Duodenal mucosa (tissue), 2 donors: ENCODE measurements at regions not wholly inside any gene's neighbourhood (a gene's known extent, or its start where the extent isn't known, plus 50 kb on each side); places are given as distances from the start of the nearest gene placed in this dataset.

Experiments used
- H3K27ac ChIP-seq: one replicate; pipeline ENCODE4 v1.7.0; 2013; ENCODE audit warnings: low read depth, low read length
- H3K27me3 ChIP-seq, 2 donors: one replicate each; pipeline ENCODE4 v1.7.0; 2013; ENCODE audit warnings: low read length in 2 of 2, control low read depth in 1 of 2; ENCODE audit not compliant: insufficient read depth in 2 of 2, control insufficient read depth in 1 of 2
- H3K36me3 ChIP-seq, 2 donors: one replicate each; pipeline ENCODE4 v1.7.0; 2013; ENCODE audit warnings: low read length in 2 of 2, control low read depth in 1 of 2; ENCODE audit not compliant: insufficient read depth in 2 of 2, control insufficient read depth in 1 of 2
- H3K4me1 ChIP-seq, 2 donors: one replicate each; pipeline ENCODE4 v1.7.0; 2013; ENCODE audit warnings: low read length in 2 of 2, control low read depth in 1 of 2; ENCODE audit not compliant: insufficient read depth in 2 of 2, control insufficient read depth in 1 of 2
- H3K4me3 ChIP-seq, 2 donors: one replicate each; pipeline ENCODE4 v1.7.0; 2013; ENCODE audit warnings: low read length in 2 of 2, low read depth in 1 of 2
- H3K9ac ChIP-seq, 2 donors: one replicate each; pipeline ENCODE4 v1.7.0; 2013; ENCODE audit warnings: low read length in 2 of 2, low read depth in 1 of 2
- H3K9me3 ChIP-seq, 2 donors: one replicate each; pipeline ENCODE4 v1.7.0; 2013; ENCODE audit warnings: low read length in 2 of 2, control low read depth in 1 of 2; ENCODE audit not compliant: control insufficient read depth in 1 of 2

DNA sequence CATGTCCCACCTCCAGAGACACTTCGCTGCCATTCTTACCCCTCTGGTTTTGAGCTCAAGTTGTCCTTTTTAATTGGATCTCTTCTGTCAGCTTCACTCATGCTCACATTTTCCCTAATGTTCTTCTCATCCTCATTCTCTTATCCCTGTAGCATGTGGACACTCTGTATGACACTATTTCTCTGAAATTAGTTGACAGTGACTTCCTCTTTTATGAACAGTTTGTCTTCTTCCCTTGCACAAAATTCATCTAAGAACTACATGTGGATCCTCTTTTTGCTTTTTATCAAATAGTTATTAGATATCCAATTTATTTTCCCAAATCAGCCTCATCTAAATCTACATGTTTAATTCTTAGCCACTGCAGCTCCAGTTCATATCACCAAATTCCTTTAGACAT, 676.2 kb downstream of the MAT2B start:
- H3K36me3 ChIP-seq = no peaks in the 10 kb centered on the region
- H3K27ac ChIP-seq = no peak overlapping the region
- H3K27me3 ChIP-seq = no peaks in the 10 kb centered on the region
- no peaks in the 10 kb centered on the region for H3K9me3 ChIP-seq
- no peak overlapping the region for H3K9ac ChIP-seq
- no peaks in the 10 kb centered on the region for H3K4me1 ChIP-seq
- no peak overlapping the region for H3K4me3 ChIP-seq

DNA sequence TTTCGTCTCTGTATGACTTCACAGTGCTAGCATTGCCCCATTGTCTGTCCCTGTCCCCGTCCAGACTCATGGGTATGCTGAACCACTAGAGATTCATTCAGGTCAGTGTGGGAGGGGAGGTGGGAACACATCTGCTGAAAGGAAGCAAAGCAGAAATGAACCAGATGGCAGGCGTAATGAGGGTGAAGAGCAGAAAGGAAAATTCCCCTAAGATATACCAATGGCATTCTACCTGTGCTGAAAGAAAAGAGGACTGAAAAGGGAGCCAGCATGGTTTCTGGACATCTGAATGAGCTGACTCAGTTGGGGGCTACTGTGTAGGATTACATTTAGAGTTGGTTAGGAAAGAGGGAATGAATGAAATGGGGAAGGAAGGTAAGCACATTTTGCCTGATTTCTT, 678.7 kb downstream of the MAT2B start:
- no peak overlapping the region for H3K27ac ChIP-seq
- no peaks in the 10 kb centered on the region for H3K4me1 ChIP-seq
- no peak overlapping the region for H3K9ac ChIP-seq
- H3K36me3 ChIP-seq = no peaks in the 10 kb centered on the region
- H3K27me3 ChIP-seq = no peaks in the 10 kb centered on the region
- H3K4me3 ChIP-seq = no peak overlapping the region
- H3K9me3 ChIP-seq = no peaks in the 10 kb centered on the region

DNA sequence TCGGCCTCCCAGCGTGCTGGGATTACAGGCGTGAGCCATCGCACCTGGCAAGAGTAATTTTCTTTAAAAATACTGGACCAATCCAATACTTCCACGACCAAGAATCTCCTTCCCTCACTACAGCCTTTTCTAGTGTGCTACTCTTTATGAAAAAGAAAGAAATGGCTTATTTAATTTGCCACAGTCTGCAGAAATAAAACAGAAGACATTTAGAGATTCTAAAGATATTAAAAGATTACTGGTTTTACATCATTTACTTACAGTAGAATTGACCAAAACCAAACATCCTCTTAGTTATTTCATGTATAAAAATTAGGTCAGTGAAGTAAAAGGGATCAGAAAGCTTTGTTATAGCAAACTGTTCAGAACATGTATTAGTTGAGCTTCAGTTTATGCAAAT, 679.6 kb downstream of the MAT2B start:
- H3K9ac ChIP-seq = no peak overlapping the region
- H3K4me3 ChIP-seq = no peak overlapping the region
- no peaks in the 10 kb centered on the region for H3K36me3 ChIP-seq
- no peaks in the 10 kb centered on the region for H3K27me3 ChIP-seq
- H3K27ac ChIP-seq = no peak overlapping the region
- H3K4me1 ChIP-seq = no peaks in the 10 kb centered on the region
- no peaks in the 10 kb centered on the region for H3K9me3 ChIP-seq

DNA sequence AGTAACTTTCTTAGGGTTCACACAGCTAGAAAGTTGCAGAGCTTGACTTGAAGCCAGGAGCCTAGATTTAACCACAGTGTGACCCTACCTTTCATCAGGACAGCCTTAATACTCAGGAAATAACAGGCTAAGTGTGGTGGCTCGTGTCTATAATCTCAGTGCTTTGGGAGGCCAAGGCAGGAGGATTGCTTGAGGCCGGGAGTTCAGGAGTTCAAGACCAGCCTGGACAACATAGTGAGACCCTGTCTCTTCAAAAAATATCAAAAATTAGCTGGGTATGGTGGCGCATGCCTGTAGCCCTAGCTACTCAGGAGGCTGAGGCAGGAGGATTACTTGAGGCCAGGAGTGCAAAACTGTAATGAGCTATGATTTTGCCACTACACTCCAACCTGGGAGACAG, 681.1 kb downstream of the MAT2B start:
- no peak overlapping the region for H3K4me3 ChIP-seq
- no peaks in the 10 kb centered on the region for H3K9me3 ChIP-seq
- H3K36me3 ChIP-seq = no peaks in the 10 kb centered on the region
- no peaks in the 10 kb centered on the region for H3K27me3 ChIP-seq
- no peaks in the 10 kb centered on the region for H3K4me1 ChIP-seq
- no peak overlapping the region for H3K9ac ChIP-seq
- no peak overlapping the region for H3K27ac ChIP-seq

DNA sequence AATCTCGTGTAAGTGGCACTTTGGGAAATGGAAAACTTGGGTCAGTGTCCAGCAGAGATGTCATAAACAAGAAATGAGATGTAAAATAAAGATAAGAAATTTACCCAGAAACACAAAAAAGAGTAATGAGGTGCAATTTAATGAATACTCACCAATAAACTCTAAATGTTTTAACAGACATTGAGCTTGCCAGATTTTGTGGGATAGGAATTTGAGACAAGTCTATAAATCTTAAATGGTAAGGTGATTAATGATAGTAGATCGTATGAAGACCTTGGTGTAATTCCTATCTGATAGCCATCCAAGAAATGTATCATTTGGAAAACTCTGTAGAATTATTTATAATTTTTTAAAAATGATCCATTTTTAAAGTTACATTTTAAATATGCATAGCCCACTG, 682.4 kb downstream of the MAT2B start:
- H3K27me3 ChIP-seq = no peaks in the 10 kb centered on the region

DNA sequence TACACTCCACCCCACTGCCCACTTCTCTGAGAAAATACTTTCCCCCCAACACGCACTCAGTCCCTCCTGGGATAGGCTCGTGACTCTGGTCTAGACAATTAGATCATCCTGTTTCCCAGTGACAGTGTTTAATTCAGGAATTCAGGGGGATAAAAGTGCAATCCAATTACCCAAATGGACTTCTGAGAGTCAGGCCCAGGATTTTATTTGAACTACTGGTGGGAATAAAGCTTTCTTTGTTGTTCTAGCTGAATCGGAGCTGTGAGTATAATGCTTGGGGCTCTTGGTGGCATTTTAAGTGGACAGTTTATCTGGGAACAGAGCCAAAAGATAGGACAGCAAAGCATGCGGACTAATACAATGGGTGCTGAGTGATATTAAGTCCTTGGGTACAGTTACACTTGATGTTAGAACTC, 683.3 kb downstream of the MAT2B start:
- Histone ChIP-seq H3K27me3 (no peaks in the 10 kb centered on the region), H3K27ac (no peak overlapping the region), H3K36me3 (no peaks in the 10 kb centered on the region), H3K9me3 (no peaks in the 10 kb centered on the region), H3K4me1 (no peaks in the 10 kb centered on the region), H3K4me3 (no peak overlapping the region), H3K9ac (no peak overlapping the region)

More for the DNA sequence above, 682.4 kb downstream of the MAT2B start:
- Histone ChIP-seq H3K36me3 (no peaks in the 10 kb centered on the region), H3K4me3 (no peak overlapping the region), H3K9me3 (no peaks in the 10 kb centered on the region), H3K9ac (no peak overlapping the region), H3K27ac (no peak overlapping the region), H3K4me1 (no peaks in the 10 kb centered on the region)

DNA sequence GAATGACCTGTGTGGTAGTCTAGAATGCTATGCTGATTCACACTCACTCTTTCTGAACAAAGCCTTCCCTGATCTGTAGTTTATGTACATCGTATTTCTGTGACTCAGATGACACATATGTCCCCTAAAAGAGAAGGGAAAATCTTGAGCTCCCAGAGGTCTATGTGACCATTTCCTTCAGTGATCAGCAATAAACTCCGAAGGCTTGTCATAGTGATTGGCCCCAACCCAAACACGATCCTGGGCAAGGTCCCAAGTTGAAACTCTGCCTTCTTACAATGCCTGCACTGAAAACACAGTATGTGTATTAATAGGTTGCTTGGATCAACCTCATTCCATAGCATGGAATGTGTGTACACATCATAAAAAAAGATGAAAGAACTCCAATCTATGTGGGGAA, 685.8 kb downstream of the MAT2B start:
- Histone ChIP-seq H3K9ac (no peak overlapping the region), H3K4me1 (no peaks in the 10 kb centered on the region), H3K36me3 (no peaks in the 10 kb centered on the region), H3K4me3 (no peak overlapping the region), H3K9me3 (no peaks in the 10 kb centered on the region), H3K27ac (no peak overlapping the region), H3K27me3 (no peaks in the 10 kb centered on the region)

DNA sequence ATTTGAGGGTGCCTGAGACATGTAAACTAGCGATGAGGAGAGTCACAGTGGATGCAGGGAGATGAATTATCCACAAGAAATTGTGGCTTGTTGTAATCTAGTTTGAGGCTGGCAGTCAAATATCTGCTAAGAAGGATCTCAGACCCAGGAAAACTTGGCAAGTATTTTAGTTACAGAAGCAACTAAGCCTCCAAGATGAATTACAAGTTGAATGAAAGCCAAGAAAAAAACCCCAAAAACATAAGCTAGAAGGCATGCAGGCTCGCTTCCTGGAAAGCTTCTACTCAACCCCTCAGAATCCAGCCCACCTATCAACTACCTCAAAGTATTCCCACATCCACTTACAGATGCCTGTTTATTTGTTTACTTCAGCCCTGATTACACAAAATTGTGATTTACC, 696.9 kb downstream of the MAT2B start:
- no peak overlapping the region for H3K27ac ChIP-seq
- no peaks in the 10 kb centered on the region for H3K4me1 ChIP-seq
- H3K36me3 ChIP-seq = no peaks in the 10 kb centered on the region
- H3K4me3 ChIP-seq = no peak overlapping the region
- no peaks in the 10 kb centered on the region for H3K27me3 ChIP-seq
- no peaks in the 10 kb centered on the region for H3K9me3 ChIP-seq
- H3K9ac ChIP-seq = no peak overlapping the region

DNA sequence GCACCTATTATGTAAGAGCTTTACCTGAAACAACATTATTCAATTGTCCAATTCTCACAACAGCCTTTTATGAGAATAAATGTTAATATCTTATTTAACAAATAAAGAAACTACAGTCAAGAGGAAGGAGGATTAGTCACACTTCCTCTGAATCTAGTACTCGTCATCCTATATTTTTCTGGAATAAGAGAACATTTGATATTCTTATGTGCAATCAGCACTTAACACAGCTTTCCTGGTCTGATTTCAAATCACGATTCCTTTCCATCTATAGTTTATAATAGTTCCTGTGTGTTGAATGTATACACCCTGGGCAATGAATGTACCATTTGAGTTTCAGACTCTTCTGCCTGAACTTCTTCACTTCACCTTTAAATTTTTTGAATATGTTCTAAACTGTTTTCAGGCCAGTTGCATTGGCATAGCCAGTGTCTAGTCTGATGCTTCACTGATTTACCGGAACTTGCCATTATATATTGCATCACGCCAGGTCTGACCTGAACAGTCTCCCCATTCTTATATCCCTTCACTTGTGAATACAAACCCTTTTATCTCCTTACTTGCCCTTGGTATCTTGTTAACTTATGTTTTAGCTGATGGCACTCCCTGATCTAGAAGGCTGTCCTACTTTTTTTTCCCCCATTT, 698.3 kb downstream of the MAT2B start:
- H3K27ac ChIP-seq = no peak overlapping the region
- H3K4me1 ChIP-seq = no peaks in the 10 kb centered on the region
- H3K36me3 ChIP-seq = no peaks in the 10 kb centered on the region
- H3K9ac ChIP-seq = no peak overlapping the region
- H3K4me3 ChIP-seq = no peak overlapping the region
- H3K27me3 ChIP-seq = no peaks in the 10 kb centered on the region
- H3K9me3 ChIP-seq = no peaks in the 10 kb centered on the region

DNA sequence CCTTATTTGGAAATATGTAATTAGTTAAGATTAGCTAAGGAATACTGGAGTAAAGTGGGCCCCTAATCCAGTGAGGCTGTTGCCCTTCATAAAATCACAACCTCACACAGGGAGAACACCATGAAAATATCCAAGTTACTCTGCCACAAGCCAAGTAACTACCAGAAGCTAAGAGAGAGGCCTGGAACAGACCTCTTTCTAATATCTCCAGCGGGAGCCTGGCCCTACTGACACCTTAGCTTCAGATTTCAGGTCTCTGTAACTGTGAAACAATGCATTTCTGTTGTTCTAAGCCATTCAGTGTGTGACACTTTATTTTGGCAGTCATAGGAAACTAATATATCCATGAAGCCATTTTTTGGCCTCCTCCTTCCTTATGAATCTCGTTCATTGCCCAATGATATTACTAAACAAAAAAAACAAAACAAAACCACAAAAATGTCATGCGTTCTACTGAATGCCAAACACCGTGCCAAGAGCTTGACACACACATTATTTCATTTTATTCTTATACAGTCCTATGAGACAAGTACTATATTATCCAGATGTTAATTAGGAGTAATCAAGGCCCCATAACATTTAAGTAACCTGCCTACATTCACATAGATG, 699.0 kb downstream of the MAT2B start:
- Histone ChIP-seq H3K4me1 (no peaks in the 10 kb centered on the region), H3K9me3 (no peaks in the 10 kb centered on the region), H3K9ac (no peak overlapping the region), H3K4me3 (no peak overlapping the region), H3K27ac (no peak overlapping the region), H3K36me3 (no peaks in the 10 kb centered on the region), H3K27me3 (no peaks in the 10 kb centered on the region)
